Liver (tissue), 8 donors: ENCODE measurements at regions not wholly inside any gene's neighbourhood (a gene's known extent, or its start where the extent isn't known, plus 50 kb on each side); places are given as distances from the start of the nearest gene placed in this dataset.

Experiments
- DNase-seq: peaks from one replicate; pipeline ENCODE4 v3.0.0-alpha.2; 2017; ENCODE audit warnings: low spot score
- H3K27ac ChIP-seq, 2 donors: one replicate each; pipeline ENCODE4 v1.7.0; 2013; ENCODE audit warnings: inconsistent platforms in 2 of 2, low read length in 2 of 2, control low read depth in 1 of 2, low read depth in 1 of 2, mild to moderate bottlenecking in 1 of 2
- H3K27me3 ChIP-seq, 4 donors: one replicate each; pipeline versions ENCODE4 v1.6.1 to v1.7.0; 2013; ENCODE audit warnings: low read length in 3 of 4, inconsistent platforms in 1 of 4, mild to moderate bottlenecking in 1 of 4, moderate library complexity in 1 of 4; ENCODE audit not compliant: control insufficient read depth in 4 of 4, insufficient read depth in 4 of 4
- H3K36me3 ChIP-seq, 4 donors: one replicate each; pipeline versions ENCODE4 v1.6.1 to v1.7.0; 2013; ENCODE audit warnings: low read length in 3 of 4, mild to moderate bottlenecking in 3 of 4, low read depth in 1 of 4, moderate library complexity in 1 of 4; ENCODE audit not compliant: control insufficient read depth in 4 of 4, insufficient read depth in 3 of 4
- H3K4me1 ChIP-seq, 4 donors: one replicate each; pipeline versions ENCODE4 v1.6.1 to v1.7.0; 2013; ENCODE audit warnings: low read length in 3 of 4, mild to moderate bottlenecking in 3 of 4, moderate library complexity in 1 of 4; ENCODE audit not compliant: control insufficient read depth in 4 of 4, insufficient read depth in 4 of 4
- H3K4me3 ChIP-seq, 3 donors: one replicate each; pipeline versions ENCODE4 v1.6.1 to v1.7.0; 2013; ENCODE audit warnings: low read length in 3 of 3, control low read depth in 1 of 3, low read depth in 1 of 3, mild to moderate bottlenecking in 1 of 3
- H3K9ac ChIP-seq, 2 donors: one replicate each; pipeline ENCODE4 v1.7.0; 2013; ENCODE audit warnings: low read length in 2 of 2, mild to moderate bottlenecking in 2 of 2, moderate library complexity in 2 of 2, control low read depth in 1 of 2, low read depth in 1 of 2
- H3K9me3 ChIP-seq, 4 donors: one replicate each; pipeline versions ENCODE4 v1.6.1 to v1.7.0; 2013; ENCODE audit warnings: low read length in 3 of 4; ENCODE audit not compliant: control insufficient read depth in 4 of 4
- ATF3 ChIP-seq: IDR thresholded peaks from 2 replicates; pipeline ENCODE4 v1.6.1; 2016; ENCODE audit warnings: antibody characterized with exemption
- CTCF ChIP-seq: fragments of 150-350 bp; IDR thresholded peaks from 2 replicates; pipeline ENCODE4 v1.5.1; 2017; ENCODE audit warnings: improper control_type of control experiment, low read depth, low read length; ENCODE audit not compliant: missing input control
- EGR1 ChIP-seq, 2 donors: IDR thresholded peaks; 2 replicates each; pipeline ENCODE4 v1.6.1; 2016 to 2018; ENCODE audit warnings: antibody characterized with exemption in 2 of 2, low read depth in 2 of 2
- FOXA1 ChIP-seq: IDR thresholded peaks from 2 replicates; pipeline ENCODE4 v1.6.1; 2016; ENCODE audit warnings: antibody characterized with exemption
- FOXA2 ChIP-seq: IDR thresholded peaks from 2 replicates; pipeline ENCODE4 v1.6.1; 2016; ENCODE audit warnings: antibody characterized with exemption
- HNF4A ChIP-seq, 2 donors: conservative IDR thresholded peaks; 2 replicates each; pipeline ENCODE4 v1.6.1; 2016; ENCODE audit warnings: antibody characterized with exemption in 2 of 2, mild to moderate bottlenecking in 2 of 2
- HNF4G ChIP-seq: IDR thresholded peaks from 2 replicates; pipeline ENCODE4 v1.6.1; 2016; ENCODE audit warnings: antibody characterized with exemption
- MAX ChIP-seq: IDR thresholded peaks from 2 replicates; pipeline ENCODE4 v1.6.1; 2016; ENCODE audit warnings: antibody characterized with exemption
- NR2F2 ChIP-seq: IDR thresholded peaks from 2 replicates; pipeline ENCODE4 v1.6.1; 2016; ENCODE audit warnings: antibody characterized with exemption
- REST ChIP-seq: IDR thresholded peaks from 2 replicates; pipeline ENCODE4 v1.6.1; 2016; ENCODE audit warnings: antibody characterized with exemption, mild to moderate bottlenecking
- RXRA ChIP-seq, 2 donors: IDR thresholded peaks; 2 replicates each; pipeline ENCODE4 v1.6.1; 2017 to 2018; ENCODE audit warnings: antibody characterized with exemption in 2 of 2, mild to moderate bottlenecking in 1 of 2
- SP1 ChIP-seq: IDR thresholded peaks from 2 replicates; pipeline ENCODE4 v1.6.1; 2018; ENCODE audit warnings: antibody characterized with exemption, mild to moderate bottlenecking
- TAF1 ChIP-seq: conservative IDR thresholded peaks from 2 replicates; pipeline ENCODE4 v1.6.1; 2016; ENCODE audit warnings: antibody characterized with exemption, mild to moderate bottlenecking
- YY1 ChIP-seq: IDR thresholded peaks from 2 replicates; pipeline ENCODE4 v1.6.1; 2016; ENCODE audit warnings: antibody characterized with exemption, mild to moderate bottlenecking
- ZBTB33 ChIP-seq: IDR thresholded peaks from 2 replicates; pipeline ENCODE4 v1.6.1; 2016; ENCODE audit warnings: antibody characterized with exemption
- WGBS: extraction: QIAGEN DNeasy Blood & Tissue Kit; methylation state at CpG from one replicate; pipeline ENCODE4 v1.1.7; 2013; 5-methylcytosine and 5-hydroxymethylcytosine counted together
- donor health status: healthy.
- donor health status: healthy.
- donor health status: healthy.
- donor health status: healthy.
- donor health status: healthy.

- H3K9me3 ChIP-seq = no peaks in the 10 kb centered on the region
- no peaks in the 10 kb centered on the region for H3K36me3 ChIP-seq
- peaks cover 0 to 6% (median 1%) of the 10 kb centered on the region in 4 donors for H3K27me3 ChIP-seq
- no peaks in the 10 kb centered on the region for H3K4me1 ChIP-seq
- TF ChIP-seq ZBTB33 (no peak), CTCF (no peak), REST (no peak), RXRA (IDR thresholded peaks at IDR 0.05) (no peak), FOXA2 (no peak), HNF4G (no peak), HNF4A (conservative IDR thresholded peaks at IDR 0.05) (no peak), FOXA1 (no peak), NR2F2 (no peak), EGR1 (IDR thresholded peaks at IDR 0.05; ENCODE audit: low read depth in 2 of 2) (no peak), YY1 (no peak), MAX (no peak), ATF3 (no peak), SP1 (no peak), TAF1 (no peak)
- no peak overlapping the region for H3K4me3 ChIP-seq
- no peak for DNase-seq
- H3K27ac ChIP-seq = no peak overlapping the region
- WGBS = 61% methylated on average over 4 of the region's 4 CpGs
- H3K9ac ChIP-seq = no peak overlapping the region
Observed at GRCh38 chr13:106393776-106394175, 141.7 kb downstream of the EFNB2 start.

GRCh38 chr13:106391681-106392080 is 143.8 kb downstream of the EFNB2 start:
- no peak overlapping the region for H3K9ac ChIP-seq
- 87% methylated on average over 6 of the region's 6 CpGs for WGBS
- no peak overlapping the region for H3K4me3 ChIP-seq
- no peaks in the 10 kb centered on the region for H3K9me3 ChIP-seq
- H3K36me3 ChIP-seq = no peaks in the 10 kb centered on the region
- no peak for DNase-seq
- H3K27ac ChIP-seq = no peak overlapping the region
- TF ChIP-seq YY1 = no peak
- no peaks in the 10 kb centered on the region for H3K4me1 ChIP-seq
- H3K27me3 ChIP-seq = peaks cover 0 to 5% (median 0%) of the 10 kb centered on the region in 4 donors
